Liver (tissue), 3 donors: ENCODE measurements at regions not wholly inside any gene's neighbourhood (a gene's known extent, or its start where the extent isn't known, plus 50 kb on each side); places are given as distances from the start of the nearest gene placed in this dataset.

Source experiments
- GABPA ChIP-seq, 2 donors: IDR thresholded peaks in 1 of 2; conservative IDR thresholded peaks in 1 of 2; 2 replicates each; pipeline ENCODE4 v1.6.1; 2016; ENCODE audit warnings: antibody characterized with exemption in 2 of 2, mild to moderate bottlenecking in 1 of 2, moderate library complexity in 1 of 2
- HNF4A ChIP-seq, 2 donors: conservative IDR thresholded peaks; 2 replicates each; pipeline ENCODE4 v1.6.1; 2016; ENCODE audit warnings: antibody characterized with exemption in 2 of 2, mild to moderate bottlenecking in 2 of 2
- JUND ChIP-seq, 2 donors: IDR thresholded peaks; 2 replicates each; pipeline ENCODE4 v1.6.1; 2016; ENCODE audit warnings: antibody characterized with exemption in 2 of 2
- NR2F2 ChIP-seq: IDR thresholded peaks from 2 replicates; pipeline ENCODE4 v1.6.1; 2016; ENCODE audit warnings: antibody characterized with exemption
- RAD21 ChIP-seq, 2 donors: IDR thresholded peaks; 2 replicates each; pipeline ENCODE4 v1.6.1; 2016; ENCODE audit warnings: antibody characterized with exemption in 2 of 2, mild to moderate bottlenecking in 2 of 2
- REST ChIP-seq: IDR thresholded peaks from 2 replicates; pipeline ENCODE4 v1.6.1; 2016; ENCODE audit warnings: antibody characterized with exemption, mild to moderate bottlenecking
- RXRA ChIP-seq, 2 donors: IDR thresholded peaks; 2 replicates each; pipeline ENCODE4 v1.6.1; 2017 to 2018; ENCODE audit warnings: antibody characterized with exemption in 2 of 2, mild to moderate bottlenecking in 1 of 2
- SP1 ChIP-seq: IDR thresholded peaks from 2 replicates; pipeline ENCODE4 v1.6.1; 2018; ENCODE audit warnings: antibody characterized with exemption, mild to moderate bottlenecking
- TAF1 ChIP-seq: conservative IDR thresholded peaks from 2 replicates; pipeline ENCODE4 v1.6.1; 2016; ENCODE audit warnings: antibody characterized with exemption, mild to moderate bottlenecking
- YY1 ChIP-seq: IDR thresholded peaks from 2 replicates; pipeline ENCODE4 v1.6.1; 2016; ENCODE audit warnings: antibody characterized with exemption, mild to moderate bottlenecking
- TF ChIP-seq, protein P1 (sequence below): fragments of 150-350 bp; IDR thresholded peaks from 2 replicates; pipeline ENCODE4 v1.5.1; 2017; ENCODE audit warnings: improper control_type of control experiment, low read depth, low read length; ENCODE audit not compliant: missing input control
- TF ChIP-seq, protein P2 (sequence below): IDR thresholded peaks from 2 replicates; pipeline ENCODE4 v1.6.1; 2016; ENCODE audit warnings: antibody characterized with exemption
- TF ChIP-seq, protein P3 (sequence below): IDR thresholded peaks from 2 replicates; pipeline ENCODE4 v1.6.1; 2016; ENCODE audit warnings: antibody characterized with exemption
- donor health status: healthy.
- donor health status: healthy.

DNA sequence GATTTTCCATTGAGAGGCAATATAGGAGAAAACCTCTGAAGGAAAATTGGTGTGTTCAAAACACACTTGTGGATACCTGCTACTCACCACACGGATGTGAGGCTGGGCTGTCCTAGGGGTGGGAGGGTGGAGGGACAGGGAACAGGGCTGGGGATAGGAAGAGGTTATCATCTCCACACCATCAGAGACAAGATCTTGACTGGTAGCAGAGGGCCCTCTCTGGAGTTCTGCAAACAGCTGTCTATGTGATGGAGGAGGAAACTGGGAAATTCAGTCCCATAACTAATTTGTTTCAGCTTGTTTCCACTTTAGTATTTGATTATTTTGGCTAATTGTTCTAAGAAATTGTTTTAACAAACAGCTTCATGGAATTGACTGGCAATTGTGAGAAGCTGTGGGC, 91.6 kb upstream of the FSTL4 start:
- TF ChIP-seq, protein P1, sequence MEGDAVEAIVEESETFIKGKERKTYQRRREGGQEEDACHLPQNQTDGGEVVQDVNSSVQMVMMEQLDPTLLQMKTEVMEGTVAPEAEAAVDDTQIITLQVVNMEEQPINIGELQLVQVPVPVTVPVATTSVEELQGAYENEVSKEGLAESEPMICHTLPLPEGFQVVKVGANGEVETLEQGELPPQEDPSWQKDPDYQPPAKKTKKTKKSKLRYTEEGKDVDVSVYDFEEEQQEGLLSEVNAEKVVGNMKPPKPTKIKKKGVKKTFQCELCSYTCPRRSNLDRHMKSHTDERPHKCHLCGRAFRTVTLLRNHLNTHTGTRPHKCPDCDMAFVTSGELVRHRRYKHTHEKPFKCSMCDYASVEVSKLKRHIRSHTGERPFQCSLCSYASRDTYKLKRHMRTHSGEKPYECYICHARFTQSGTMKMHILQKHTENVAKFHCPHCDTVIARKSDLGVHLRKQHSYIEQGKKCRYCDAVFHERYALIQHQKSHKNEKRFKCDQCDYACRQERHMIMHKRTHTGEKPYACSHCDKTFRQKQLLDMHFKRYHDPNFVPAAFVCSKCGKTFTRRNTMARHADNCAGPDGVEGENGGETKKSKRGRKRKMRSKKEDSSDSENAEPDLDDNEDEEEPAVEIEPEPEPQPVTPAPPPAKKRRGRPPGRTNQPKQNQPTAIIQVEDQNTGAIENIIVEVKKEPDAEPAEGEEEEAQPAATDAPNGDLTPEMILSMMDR = no peak
- TF ChIP-seq SP1 = no peak
- TF ChIP-seq GABPA (IDR thresholded peaks at IDR 0.05 in 1 of 2, conservative IDR thresholded peaks at IDR 0.05 in 1 of 2) = no peak
- TF ChIP-seq RAD21 (IDR thresholded peaks at IDR 0.05) = no peak
- no peak for TF ChIP-seq JUND (IDR thresholded peaks at IDR 0.05)
- no peak for TF ChIP-seq YY1
- no peak for TF ChIP-seq RXRA (IDR thresholded peaks at IDR 0.05)
- TF ChIP-seq, protein P2, sequence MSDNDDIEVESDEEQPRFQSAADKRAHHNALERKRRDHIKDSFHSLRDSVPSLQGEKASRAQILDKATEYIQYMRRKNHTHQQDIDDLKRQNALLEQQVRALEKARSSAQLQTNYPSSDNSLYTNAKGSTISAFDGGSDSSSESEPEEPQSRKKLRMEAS = no peak
- no peak for TF ChIP-seq REST
- TF ChIP-seq NR2F2 = no peak
- TF ChIP-seq, protein P3, sequence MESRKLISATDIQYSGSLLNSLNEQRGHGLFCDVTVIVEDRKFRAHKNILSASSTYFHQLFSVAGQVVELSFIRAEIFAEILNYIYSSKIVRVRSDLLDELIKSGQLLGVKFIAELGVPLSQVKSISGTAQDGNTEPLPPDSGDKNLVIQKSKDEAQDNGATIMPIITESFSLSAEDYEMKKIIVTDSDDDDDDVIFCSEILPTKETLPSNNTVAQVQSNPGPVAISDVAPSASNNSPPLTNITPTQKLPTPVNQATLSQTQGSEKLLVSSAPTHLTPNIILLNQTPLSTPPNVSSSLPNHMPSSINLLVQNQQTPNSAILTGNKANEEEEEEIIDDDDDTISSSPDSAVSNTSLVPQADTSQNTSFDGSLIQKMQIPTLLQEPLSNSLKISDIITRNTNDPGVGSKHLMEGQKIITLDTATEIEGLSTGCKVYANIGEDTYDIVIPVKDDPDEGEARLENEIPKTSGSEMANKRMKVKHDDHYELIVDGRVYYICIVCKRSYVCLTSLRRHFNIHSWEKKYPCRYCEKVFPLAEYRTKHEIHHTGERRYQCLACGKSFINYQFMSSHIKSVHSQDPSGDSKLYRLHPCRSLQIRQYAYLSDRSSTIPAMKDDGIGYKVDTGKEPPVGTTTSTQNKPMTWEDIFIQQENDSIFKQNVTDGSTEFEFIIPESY = no peak
- TF ChIP-seq HNF4A (conservative IDR thresholded peaks at IDR 0.05) = no peak
- no peak for TF ChIP-seq TAF1
